HG02763 (cell line): ENCODE measurements at regions not wholly inside any gene's neighbourhood (a gene's known extent, or its start where the extent isn't known, plus 50 kb on each side); places are given as distances from the start of the nearest gene placed in this dataset.

Experiments used
- ATAC-seq: cut with Tn5 transposase; IDR thresholded peaks from one replicate; pipeline ENCODE4 v1.9.1; 2021; ENCODE audit warnings: mild to moderate bottlenecking, moderate library complexity; ENCODE audit not compliant: unreplicated experiment

GRCh38 chr11:129268371-129268770 is 76.2 kb upstream of the ARHGAP32 start:
- ATAC-seq: no peak

DNA sequence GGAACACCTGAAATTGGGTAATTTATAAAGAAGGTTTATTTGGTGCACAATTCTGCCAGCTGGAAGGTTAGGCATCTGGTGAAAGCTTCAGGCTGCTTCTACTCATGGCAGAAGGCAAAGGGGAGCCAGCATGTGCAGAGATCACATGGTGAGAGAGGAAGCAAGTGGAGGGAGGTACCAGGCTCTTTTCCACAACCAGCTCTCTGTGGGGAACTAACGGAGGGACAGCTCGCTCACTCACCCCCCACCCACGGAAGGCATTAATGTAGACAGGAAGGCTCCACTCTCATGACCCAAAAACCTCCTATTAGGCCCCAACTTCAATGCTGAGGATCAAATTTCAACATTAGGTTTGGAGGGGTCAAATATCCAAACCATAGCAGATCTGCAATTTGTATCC is 75.6 kb upstream of the ARHGAP32 start:
- ATAC-seq: no peak

DNA sequence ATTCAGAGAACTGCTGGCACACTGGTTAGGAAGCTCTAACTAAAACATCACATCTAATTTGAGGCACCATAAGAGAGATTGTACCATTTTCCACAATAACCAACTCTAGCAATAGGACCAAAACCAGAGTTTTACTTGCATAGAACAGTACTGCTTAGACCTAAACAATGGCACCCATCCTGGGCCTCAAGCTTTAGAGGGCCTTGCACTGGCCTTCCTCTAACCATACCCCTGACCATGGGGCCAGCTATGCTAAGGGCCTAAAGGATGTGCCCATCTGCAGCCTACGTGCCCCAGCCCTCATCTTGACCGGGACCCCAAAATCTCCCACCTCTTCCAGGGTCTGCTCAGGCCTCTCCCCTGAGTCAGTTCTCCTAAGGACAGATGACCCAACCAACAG is 74.4 kb upstream of the ARHGAP32 start:
- no peak for ATAC-seq

DNA sequence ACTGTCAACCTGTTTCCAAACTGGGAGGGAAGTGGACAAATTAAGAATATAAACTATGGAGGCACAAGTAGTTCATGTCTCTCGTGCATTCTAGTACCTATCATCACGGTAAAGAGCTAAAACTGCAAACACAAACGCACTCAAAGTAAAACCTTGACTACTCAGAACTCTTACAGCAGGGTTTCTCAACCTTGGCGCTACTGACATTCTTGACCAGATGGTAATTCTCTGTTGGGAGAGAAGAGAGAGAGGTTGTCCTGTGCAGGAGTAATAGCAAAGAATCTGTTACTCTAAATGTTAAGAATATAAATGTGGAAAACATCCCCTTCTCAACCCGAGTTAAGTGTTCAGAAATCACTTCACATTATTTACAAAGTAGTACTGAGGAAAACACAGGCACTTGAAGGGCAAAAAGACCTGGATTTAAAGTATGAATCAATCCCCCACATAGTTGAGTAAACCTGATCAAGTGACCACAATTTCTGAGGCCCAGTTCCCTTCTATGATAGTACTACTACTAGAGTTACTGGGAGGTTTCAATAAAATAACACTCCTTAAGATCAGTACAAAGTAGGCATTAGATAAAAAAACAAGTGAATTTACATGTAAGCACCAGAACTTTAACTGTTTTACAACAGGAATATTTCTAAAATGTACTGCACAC is 73.1 kb upstream of the ARHGAP32 start:
- no peak for ATAC-seq

DNA sequence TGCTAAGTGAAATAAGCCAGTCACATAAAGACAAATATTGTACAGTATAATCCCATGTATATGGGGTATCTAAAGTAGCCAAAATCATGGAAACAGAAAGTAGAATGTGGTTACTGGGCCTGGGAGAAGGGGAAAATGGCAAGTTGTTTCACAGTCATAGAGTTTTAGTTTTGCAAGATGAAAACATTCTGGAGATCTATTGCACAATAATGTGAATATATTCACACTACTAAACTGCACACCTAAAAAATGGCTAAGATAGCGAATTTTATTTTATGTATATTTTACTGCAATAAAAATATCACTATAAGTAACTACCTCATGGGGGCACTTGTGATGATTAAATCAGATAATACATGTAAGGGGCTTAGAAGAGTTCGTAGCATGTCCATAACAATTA is 72.0 kb upstream of the ARHGAP32 start:
- ATAC-seq: no peak

- no peak for ATAC-seq
These were observed 68.6 kb upstream of the ARHGAP32 start for GRCh38 chr11:129260750-129261149.

DNA sequence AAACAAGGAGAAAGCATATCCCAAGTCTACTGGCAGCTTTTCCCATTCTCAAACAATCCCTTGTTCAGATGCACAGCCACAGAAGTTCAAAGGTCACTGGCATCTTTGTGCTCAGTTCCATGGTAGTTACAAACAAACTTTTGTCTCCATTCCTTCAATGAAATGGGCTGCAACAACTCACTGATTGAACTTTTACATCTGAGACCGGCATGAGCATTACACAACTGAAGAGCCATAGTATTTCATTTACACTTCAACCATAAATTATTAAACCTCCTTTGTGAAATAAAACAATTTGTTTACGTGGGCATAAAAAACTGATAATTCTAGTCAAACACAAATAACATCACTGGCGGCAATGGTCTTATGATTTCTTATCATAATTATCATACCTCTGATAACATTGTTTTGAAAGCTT is 67.8 kb upstream of the ARHGAP32 start:
- ATAC-seq: no peak

DNA sequence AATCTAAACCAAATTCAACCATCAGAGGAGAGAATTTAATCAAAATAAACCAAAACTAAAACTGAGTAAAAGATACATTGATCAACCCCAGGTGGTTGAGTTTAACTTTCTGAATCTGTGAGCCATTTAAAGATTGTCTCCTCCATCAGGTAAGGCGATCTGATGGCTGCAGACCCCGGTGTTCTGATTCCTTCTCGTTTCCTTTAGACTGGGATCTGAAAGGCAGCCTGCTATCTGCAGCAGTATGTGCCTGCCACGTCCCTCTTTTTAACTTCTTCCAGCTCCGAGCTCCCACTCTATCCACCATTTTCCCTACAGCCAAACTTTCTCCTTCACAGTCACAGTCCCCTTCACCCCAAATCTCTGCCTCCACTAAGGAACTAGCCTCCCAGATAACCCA is 66.1 kb upstream of the ARHGAP32 start:
- no peak for ATAC-seq

GRCh38 chr11:129257512-129257911 is 65.4 kb upstream of the ARHGAP32 start:
- ATAC-seq: no peak

- no peak for ATAC-seq
These were observed 60.5 kb upstream of the ARHGAP32 start for GRCh38 chr11:129252621-129253020.

DNA sequence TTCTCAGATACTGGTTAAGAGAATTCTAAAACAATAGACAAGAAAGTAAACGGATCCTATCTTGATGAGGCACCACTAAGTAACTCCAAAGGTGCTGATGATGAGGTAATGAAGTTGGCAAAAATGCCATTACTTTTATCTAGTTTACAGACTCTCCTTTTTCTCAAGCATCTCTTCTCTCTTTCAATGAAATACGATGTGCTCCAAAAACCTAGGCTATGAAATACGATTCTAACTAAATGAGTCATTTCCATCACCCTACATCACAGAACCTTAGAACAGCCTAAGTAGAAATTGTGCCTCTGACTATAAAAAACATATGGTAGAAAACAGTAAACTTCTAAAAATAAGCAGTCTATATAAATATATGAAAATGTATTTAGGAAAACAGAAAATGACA is 58.9 kb upstream of the ARHGAP32 start:
- no peak for ATAC-seq

DNA sequence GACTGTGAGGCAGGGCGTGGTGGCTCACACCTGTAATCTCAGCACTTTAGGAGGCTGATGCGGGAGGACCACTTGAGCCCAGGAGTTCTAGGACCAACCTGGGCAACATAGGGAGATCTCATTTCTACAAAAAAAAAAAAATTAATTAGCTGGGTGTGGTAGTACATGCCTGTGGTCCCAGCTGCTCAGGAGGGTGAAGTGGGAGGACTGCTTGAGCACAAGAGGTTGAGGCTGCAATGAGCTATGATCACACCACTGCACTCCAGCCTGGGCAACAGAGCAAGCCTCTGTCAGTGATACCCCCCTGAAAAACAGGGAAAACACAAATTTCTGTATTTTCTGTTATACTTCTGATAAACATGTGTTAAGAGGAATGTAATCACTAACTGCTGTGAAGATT is 57.8 kb upstream of the ARHGAP32 start:
- ATAC-seq: no peak

GRCh38 chr11:129249351-129249750 is 57.2 kb upstream of the ARHGAP32 start:
- ATAC-seq: no peak

GRCh38 chr11:129248618-129249017 is 56.5 kb upstream of the ARHGAP32 start:
- ATAC-seq: no peak

GRCh38 chr11:129247135-129247534 is 55.0 kb upstream of the ARHGAP32 start:
- no peak for ATAC-seq

- no peak for ATAC-seq
These were observed 50.7 kb upstream of the ARHGAP32 start for GRCh38 chr11:129242855-129243254.
